HG03139 (cell line): ENCODE measurements at regions not wholly inside any gene's neighbourhood (a gene's known extent, or its start where the extent isn't known, plus 50 kb on each side); places are given as distances from the start of the nearest gene placed in this dataset.
A peak's percentile ranks its signal among the peaks of the same experiment; 100 is the strongest.

Source experiments
- ATAC-seq: cut with Tn5 transposase; IDR thresholded peaks from one replicate; pipeline ENCODE4 v1.9.1; 2021; ENCODE audit not compliant: unreplicated experiment

- no peak for ATAC-seq
These were observed 452.9 kb upstream of the PRMT6 start for GRCh38 chr1:106603616-106604015.

- ATAC-seq: no peak
These were observed 447.6 kb upstream of the PRMT6 start for GRCh38 chr1:106608841-106609240.

DNA sequence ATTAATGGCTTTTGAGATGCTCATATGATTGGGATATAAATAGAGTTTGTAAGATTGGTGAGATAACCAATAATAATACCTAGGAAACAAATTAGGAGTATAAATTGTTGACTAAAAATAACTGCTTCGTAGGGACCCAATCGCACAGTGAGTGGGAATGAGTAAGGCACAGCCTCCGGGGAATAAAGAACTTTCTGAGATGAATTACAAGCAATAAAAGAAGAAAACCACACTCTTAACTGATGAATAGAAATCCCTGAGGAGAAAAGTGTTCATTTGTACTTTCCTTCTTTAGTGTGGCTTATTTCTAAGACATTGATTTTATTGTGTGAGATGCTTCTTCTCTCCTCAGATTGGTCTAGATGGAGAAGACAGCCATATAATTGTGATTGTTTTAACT, 443.4 kb upstream of the PRMT6 start:
- ATAC-seq: no peak

DNA sequence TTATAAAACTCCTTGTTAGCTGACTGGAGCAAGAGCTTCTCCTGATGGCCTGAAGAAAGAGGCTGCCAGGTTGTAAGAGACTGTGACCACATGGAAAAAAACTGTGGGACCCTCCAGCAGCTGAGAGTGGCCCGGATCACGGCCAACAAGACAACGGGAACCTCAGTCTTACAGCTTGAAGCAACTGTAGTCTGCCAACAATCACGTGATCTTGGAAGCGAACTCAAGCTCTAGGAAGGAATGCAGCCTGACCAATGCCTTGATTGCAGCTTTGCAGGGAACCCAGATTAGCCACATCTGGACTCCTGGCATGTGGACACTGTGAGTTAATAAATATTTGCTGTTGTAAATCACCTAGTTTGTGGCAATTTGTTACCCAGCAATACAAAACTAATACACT, 442.6 kb upstream of the PRMT6 start:
- no peak for ATAC-seq

DNA sequence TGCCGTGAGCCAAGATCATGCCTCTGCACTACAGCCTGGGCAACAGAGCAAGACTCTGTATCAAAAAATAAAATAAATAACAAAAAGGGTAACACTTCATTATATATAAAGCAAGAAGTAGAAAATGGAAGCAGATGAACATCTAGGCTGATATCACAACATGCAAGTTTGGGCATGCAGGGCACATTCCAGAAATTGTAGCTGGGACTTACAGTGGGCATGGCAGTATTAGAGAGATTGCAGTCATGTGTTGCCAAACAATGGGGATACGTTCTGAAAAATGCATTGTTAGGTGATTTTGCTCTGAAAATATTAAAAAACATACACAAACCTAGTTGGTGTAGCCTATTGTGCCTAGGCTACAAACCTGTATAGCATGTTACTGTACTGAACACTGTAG, 441.0 kb upstream of the PRMT6 start:
- ATAC-seq: no peak

DNA sequence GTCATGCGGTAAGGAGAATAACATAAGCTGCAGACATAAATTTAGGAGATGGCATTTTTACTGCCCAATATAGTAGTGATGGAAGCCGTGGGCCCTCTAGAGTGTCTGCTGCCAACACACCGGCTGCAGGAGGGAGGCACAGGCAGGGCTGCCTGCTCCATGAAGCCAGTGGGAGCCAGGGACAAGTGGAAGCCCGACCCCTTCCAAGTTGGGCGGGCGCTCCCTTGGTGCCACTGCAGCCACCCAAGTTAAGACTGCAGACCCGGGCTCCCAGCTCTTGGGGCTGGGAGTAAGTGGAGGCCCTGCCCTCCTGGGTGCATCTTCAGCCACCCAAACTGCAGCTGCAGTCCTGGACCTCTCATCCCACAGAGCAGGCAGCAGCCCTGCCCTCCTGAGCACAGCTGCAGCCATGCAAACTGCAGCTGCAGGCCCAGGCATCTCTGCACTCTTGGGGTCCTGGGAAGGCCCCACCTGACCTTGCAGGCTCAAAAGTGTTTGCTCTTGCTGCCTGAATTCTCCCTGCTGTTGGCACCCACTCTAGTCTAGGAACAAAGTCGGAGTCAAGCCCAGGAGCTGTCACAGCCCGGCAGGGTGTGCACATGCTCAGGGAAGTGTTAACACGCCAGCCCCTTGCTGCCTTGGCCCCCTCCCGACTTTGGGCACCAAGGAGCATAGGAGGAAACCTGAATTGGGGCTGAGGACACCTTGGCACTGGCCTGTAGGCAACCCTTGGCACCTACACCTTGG, 437.2 kb upstream of the PRMT6 start:
- no peak for ATAC-seq

- no peak for ATAC-seq
These were observed 436.7 kb upstream of the PRMT6 start for GRCh38 chr1:106619827-106620134.

DNA sequence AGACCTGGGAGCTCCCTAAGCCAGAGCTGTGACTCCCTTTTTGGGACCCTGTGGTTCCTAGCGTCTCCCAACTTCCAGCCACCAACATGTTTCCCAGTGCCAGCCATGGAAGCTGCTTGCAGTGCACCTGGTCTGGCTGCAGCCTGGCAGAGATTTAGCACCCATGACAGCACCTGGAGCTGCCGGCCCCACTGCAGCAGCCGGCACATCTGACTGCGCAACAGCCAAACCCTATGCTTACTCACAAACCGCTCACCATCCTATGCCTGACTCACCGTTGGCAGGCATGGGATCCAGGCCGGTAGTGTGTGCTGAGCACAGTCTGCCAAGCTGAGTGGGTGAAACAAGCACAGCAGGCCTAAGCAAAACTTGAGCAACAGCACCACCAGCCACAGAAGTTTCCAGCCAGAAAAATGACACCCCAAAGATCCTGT, 435.9 kb upstream of the PRMT6 start:
- ATAC-seq: no peak

DNA sequence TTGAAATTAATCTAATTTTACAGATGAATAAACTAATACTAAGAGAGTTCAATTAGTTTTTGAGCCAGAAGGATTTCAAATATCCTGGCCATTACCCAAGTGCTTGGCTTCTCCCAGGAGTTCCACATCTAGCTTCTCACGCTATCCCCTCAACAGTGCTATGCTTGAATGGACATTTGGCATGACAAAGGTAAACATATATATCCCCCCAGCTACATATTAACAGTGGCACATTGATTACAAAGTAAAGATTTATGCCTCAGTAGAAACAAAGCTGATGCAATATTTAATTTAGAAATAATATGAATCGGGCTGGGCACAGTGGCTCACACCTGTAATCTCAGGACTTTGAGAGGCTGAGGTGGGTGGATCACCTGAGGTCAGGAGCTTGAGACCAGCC, 434.6 kb upstream of the PRMT6 start:
- no peak for ATAC-seq

GRCh38 chr1:106637566-106637965, 418.9 kb upstream of the PRMT6 start:
- ATAC-seq: no peak

- no peak for ATAC-seq
These were observed 410.2 kb upstream of the PRMT6 start for GRCh38 chr1:106646261-106646784.

DNA sequence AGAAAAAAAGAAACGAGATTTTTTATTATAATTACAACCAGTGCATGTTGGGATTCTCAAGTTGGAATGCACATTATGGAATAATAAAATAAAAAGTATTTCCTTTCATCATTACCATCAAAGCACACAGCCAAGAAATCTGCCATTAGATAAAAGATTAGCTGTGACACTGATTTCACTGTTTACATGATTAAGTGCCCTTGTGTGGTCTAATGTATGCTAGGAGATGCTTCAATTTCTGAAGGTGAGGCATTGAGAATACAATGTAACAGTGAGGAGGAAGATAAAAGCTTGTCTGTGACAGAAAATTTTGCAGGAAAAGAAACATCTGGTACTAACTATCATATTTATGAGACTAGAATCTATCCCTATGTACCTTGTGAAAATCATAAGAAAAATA, 409.7 kb upstream of the PRMT6 start:
- ATAC-seq: no peak

DNA sequence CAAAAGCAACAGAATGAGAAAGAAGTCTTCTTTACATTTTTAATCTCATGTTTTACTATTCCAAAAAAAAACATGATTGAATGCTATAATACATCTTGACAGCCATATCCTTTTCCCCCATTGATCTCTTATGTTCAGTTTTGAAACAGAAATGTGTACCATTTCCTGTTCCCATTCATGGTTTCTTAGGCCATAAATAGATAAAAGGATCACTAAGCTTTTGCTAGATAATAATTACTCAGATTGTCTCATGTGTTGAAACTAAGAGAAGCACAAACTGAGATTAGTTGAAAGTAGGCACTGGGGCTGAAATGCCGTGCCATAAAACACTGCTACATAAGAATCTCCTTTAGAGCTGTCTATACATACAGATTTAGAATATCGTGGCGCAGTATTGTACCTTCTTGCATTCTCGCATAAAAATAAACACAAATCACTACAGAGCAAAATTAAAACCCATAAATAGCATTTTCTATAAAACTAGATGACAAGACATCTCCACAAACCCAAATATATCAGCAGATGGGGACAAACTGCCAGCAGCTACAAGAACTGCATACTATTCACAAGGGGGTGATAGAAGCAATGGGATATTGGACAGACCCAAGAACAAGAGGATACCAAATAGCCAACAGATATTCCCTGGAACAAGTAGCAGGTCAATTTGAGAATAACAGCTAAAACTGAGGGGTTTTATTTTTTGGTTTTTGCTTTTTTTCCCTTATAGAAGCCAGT, 405.3 kb upstream of the PRMT6 start:
- ATAC-seq: peak; percentile 50

DNA sequence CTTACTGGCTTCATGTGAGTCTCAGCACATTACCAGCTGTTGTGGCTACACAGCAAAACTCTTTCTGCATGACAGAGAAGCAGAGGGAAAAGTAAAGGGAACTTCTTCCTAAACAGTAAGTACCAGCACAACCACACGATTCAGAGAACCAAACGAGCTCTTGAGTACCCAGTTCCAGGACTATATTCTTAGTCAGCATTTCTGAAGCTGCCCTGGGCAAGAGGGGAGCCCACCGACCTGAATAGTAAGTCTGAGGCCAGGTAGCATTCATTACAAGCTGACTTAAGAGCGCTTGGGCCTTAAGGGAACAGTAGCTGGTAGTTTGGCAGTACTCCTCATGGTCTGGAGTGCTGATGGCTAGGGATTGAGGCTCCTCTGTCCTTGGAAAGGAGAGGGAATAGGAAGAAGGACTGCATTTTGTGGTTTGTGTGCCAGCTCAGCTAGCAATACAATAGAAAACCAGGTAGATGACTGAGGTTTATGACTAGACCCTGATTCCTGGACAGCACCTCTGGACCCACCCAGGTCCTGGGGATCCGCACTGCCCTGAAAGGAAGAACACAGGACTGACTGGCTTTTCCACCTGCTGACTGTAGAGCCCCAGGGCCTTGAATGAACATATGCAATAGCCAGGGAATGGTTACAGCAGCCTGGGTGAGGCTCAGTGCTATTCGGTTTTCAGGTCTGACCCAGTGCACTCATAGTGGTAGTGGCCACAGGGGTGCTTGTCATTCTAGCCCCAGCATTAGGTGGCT, 396.8 kb upstream of the PRMT6 start:
- ATAC-seq: no peak

- ATAC-seq: no peak
These were observed 380.9 kb upstream of the PRMT6 start for GRCh38 chr1:106675558-106675957.

DNA sequence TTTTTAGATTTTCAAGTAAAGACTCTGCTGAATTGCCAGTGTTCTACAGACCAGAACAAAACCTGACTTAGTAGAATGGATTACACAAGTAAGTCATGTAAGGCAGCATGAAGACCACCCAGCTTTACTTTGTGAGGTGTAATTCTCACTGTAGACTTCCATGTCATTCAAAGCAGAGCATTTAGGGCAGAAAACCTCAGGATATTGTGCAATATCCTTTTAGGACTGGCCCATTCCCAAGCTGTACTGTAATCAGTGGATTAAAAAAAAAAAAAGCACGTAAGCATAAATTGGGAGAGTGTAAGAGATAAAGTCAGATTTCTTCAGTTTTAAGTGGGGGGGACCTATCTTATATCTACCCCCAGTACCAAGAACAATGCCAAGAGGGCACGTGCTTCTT, 380.5 kb upstream of the PRMT6 start:
- no peak for ATAC-seq

DNA sequence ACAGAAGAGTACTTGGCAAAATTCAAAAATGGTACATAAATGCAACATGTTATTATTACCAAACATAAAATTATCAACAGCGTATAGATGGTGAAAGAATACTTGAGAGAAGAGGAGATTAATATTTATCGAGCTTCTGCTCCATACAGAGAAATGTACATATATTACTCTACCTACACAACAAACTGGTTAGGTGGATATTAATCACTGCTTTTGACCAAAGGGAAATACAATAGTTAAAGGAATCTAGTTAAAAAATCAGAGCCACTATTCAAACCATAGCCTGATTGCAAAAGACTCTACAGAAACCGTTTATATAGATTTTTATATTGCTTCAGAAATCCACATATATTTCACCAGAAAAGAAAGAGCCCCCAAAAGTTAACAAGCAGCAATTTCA, 379.3 kb upstream of the PRMT6 start:
- no peak for ATAC-seq

- ATAC-seq: no peak
These were observed 378.8 kb upstream of the PRMT6 start for GRCh38 chr1:106677721-106678120.

GRCh38 chr1:106678279-106679050, 378.0 kb upstream of the PRMT6 start:
- ATAC-seq: no peak

- ATAC-seq: no peak
These were observed 376.3 kb upstream of the PRMT6 start for GRCh38 chr1:106680216-106680615.

- ATAC-seq: no peak
These were observed 375.6 kb upstream of the PRMT6 start for GRCh38 chr1:106680776-106681344.
